ENCODE measurements at regions not wholly inside any gene's neighbourhood (a gene's known extent, or its start where the extent isn't known, plus 50 kb on each side); places are given as distances from the start of the nearest gene placed in this dataset.

DNA sequence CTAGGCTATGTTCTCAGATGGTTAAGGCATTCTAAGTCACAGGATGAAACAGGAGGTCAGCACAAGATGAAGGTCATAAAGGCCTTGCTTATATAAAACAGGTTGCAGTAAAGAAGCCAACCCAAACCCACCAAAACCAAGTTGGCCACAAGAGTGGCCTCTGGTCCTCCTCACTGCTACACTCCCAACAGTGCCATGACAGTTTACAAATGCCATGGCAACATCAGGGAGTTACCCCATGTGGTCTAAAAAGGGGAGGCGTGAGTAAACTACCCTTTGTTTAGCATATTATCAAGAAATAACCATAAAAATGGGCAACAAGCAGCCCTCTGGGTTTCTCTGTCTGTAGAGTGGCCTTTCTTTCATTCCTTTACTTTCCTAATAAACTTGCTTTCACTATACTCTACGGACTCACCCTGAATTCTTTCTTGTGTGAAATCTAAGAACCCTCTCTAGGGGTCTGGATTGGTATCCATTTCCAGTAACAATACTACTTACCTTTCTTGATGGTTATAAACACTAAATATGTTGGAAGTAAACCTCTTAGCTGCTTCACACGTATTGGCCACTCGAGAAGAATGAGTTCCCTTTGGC, 1237.9 kb downstream of the FAM181B start:
- WGBS, 2 experiments (ENCODE audit: extremely low coverage in 1 of 2, insufficient coverage in 1 of 2, insufficient read length in 1 of 2, insufficient replicate concordance in 2 of 2, low coverage in 1 of 2, low lambda C conversion rate in 2 of 2, missing lambda C conversion rate in 1 of 2) = 48% methylated on average over 4 of the region's 4 CpGs; no CpG with 5 or more reads in 1 of the 2 experiments
- no peak overlapping the region for H2BK12ac ChIP-seq (ENCODE audit: low read depth, low read length)
- FAIRE-seq = no peak
- H4K8ac ChIP-seq (ENCODE audit: extremely low read depth, insufficient read depth, low read length) = no peak overlapping the region
- no peak overlapping the region for H3K4ac ChIP-seq (replicated peaks; ENCODE audit: insufficient read length, low read depth, low read length)
- H4K5ac ChIP-seq (ENCODE audit: insufficient read length, low read depth, low read length) = no peak overlapping the region
- H3K27me3 ChIP-seq (replicated peaks in 1 of 4; ENCODE audit: control insufficient read depth in 3 of 4, extremely low read depth in 1 of 4, insufficient read depth in 3 of 4, low read length in 3 of 4) = no peaks in the 10 kb centered on the region
- no peak overlapping the region for H2BK5ac ChIP-seq (ENCODE audit: low read depth, low read length)
- H3K4me3 ChIP-seq (ENCODE audit: extremely low read depth in 1 of 4, insufficient read depth in 2 of 4, low read depth in 3 of 4, low read length in 4 of 4) = no peak overlapping the region
- no peaks in the 10 kb centered on the region for H3K23me2 ChIP-seq (ENCODE audit: low read depth, low read length)
- no peak overlapping the region for H2AFZ ChIP-seq (ENCODE audit: low read length)
- peaks cover 0 to 3% (median 2%) of the 10 kb centered on the region in 4 experiments; a peak in 3 of 7 replicates for H3K4me1 ChIP-seq (replicated peaks in 1 of 4; ENCODE audit: control insufficient read depth in 3 of 4, insufficient read depth in 4 of 4, low read length in 3 of 4)
- no peak overlapping the region for H3K27ac ChIP-seq (ENCODE audit: low read depth, low read length)
- H2AK5ac ChIP-seq (ENCODE audit: low read depth, low read length) = no peak overlapping the region
- POLR2A ChIA-PET (ENCODE audit: partially characterized antibody) = no interaction called here
- TF ChIP-seq SP1 (IDR thresholded peaks at IDR 0.05; ENCODE audit: low read depth, low read length) (no peak), YY1 (IDR thresholded peaks at IDR 0.05; ENCODE audit: low read depth, low read length) (0 out of 2 replicates have a peak, but pooled peaks have one; percentile 62)
- H3K18ac ChIP-seq (ENCODE audit: extremely low read depth, low read length) = no peak overlapping the region
- no peaks in the 10 kb centered on the region for H3K9me3 ChIP-seq (ENCODE audit: insufficient read depth in 2 of 2, low read depth in 1 of 2, low read length in 1 of 2)
- no peak for DNase-seq (ENCODE audit: low read depth in 1 of 2, low spot score in 2 of 2)
- H3K79me1 ChIP-seq (ENCODE audit: low read depth, low read length) = no peaks in the 10 kb centered on the region
- no peak overlapping the region for H2BK15ac ChIP-seq (ENCODE audit: low read length)
- H2BK120ac ChIP-seq (replicated peaks; ENCODE audit: low read depth, low read length) = no peak overlapping the region
- no peak overlapping the region for H3K9ac ChIP-seq (replicated peaks in 1 of 4; ENCODE audit: extremely low read depth in 1 of 4, low read depth in 3 of 4, low read length in 3 of 4)
- no peak overlapping the region for H3K14ac ChIP-seq (ENCODE audit: insufficient read length)
- CTCF ChIA-PET (ENCODE audit: partially characterized antibody) = interaction anchor here (1.3 to 2.5 kb wide), 5 partner anchors 12 to 75 kb away, joined by 4 to 12 read pairs (median 5); no protein-coding TSS in a partner anchor
- no peak overlapping the region for H4K91ac ChIP-seq (replicated peaks; ENCODE audit: insufficient read length, low read length)
- no peaks in the 10 kb centered on the region for H4K20me1 ChIP-seq (replicated peaks in 1 of 2; ENCODE audit: control insufficient read depth in 1 of 2, insufficient read depth in 2 of 2, low read length in 2 of 2)
- H3K36me3 ChIP-seq (ENCODE audit: control insufficient read depth in 2 of 4, insufficient read depth in 4 of 4, low read length in 3 of 4) = no peaks in the 10 kb centered on the region
- H3K79me2 ChIP-seq (ENCODE audit: control insufficient read depth in 1 of 2, insufficient read depth in 2 of 2, low read length in 2 of 2) = no peaks in the 10 kb centered on the region
- peak overlapping the region in 1 of 2 experiments; percentile 27; a peak in 1 of 4 replicates for H3K4me2 ChIP-seq (ENCODE audit: insufficient read depth in 1 of 2, low read depth in 2 of 2, low read length in 2 of 2)
- H2BK20ac ChIP-seq (ENCODE audit: low read length) = no peak overlapping the region
- no peak overlapping the region for H3K23ac ChIP-seq (ENCODE audit: insufficient read length)
- H3K56ac ChIP-seq (replicated peaks; ENCODE audit: insufficient read length, low read depth, low read length) = no peak overlapping the region

Data from H1 (cell line).